ENCODE measurements at regions not wholly inside any gene's neighbourhood (a gene's known extent, or its start where the extent isn't known, plus 50 kb on each side); places are given as distances from the start of the nearest gene placed in this dataset.
"Not testable (repeated sequence)": the region's sequence is repeated elsewhere in the genome, so short reads cannot be mapped to it uniquely, and the experiment has no call there.

DNA sequence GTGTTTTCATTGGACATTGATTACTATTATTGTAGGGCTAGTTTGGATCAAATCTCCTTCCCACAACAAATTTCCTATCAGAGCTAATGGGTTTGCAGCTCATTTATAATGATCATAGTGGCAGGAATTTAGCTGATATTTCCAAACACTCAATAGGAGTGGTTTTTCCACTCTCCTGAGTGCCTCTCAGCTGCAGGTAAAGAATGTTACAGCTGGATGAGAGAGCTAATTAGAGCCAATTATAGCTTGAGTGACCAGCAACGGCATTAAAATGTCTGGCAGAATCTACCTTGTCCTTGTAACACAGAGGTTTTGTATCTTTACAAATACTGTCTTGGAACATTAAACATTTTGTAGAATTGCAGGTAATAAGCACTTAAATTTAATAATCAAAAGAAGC, 602.8 kb upstream of the EPHA5 start:
- DNase-seq (ENCODE audit: low read depth), result no peak

GRCh38 chr4:66270356-66270755, 600.1 kb upstream of the EPHA5 start:
- not testable (repeated sequence) for DNase-seq (ENCODE audit: low read depth)

DNA sequence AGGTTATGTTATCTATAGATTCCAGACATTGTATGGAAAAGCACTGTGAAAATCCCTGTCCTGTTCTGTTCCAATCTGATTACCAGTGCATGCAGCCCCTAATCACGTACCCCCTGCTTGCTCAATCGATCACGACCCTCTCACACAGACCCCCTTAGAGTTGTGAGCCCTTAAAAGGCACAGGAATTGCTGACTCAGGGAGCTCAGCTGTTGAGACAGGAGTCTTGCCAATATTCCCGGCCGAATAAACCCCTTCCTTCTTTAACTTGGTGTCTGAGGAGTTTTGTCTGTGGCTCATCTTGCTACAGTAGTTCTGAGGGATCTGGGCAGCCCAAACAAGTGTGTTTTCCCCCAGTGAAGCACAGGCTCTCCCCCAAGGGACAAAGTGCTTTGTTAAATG, 596.3 kb upstream of the EPHA5 start:
- not testable (repeated sequence) for DNase-seq (ENCODE audit: low read depth)

DNA sequence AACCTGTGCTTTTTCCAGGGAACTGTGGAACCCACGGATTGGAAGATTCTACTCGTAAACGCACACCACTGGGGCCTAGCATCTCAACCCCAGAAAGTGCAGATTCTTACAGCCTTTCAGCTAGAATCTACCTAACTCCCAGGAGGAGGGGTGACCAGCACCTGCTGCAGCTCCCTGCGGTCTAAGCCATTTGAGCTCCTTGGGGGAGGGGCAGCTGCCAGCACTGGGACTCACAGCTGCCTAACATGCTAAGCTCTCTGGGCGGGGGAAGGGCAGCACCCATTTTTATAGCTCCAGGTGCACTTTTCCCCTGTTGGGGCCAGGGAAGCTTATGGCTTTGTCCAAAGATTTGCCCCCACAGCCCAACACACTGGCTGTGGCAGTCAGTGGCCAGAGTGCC, 595.7 kb upstream of the EPHA5 start:
- DNase-seq (ENCODE audit: low read depth), result no peak

GRCh38 chr4:66252291-66252690, 582.0 kb upstream of the EPHA5 start:
- DNase-seq (ENCODE audit: low read depth), result no peak

GRCh38 chr4:66246643-66247042, 576.4 kb upstream of the EPHA5 start:
- DNase-seq (ENCODE audit: low read depth), result no peak

- DNase-seq (ENCODE audit: low read depth), result no peak
These were observed 565.6 kb upstream of the EPHA5 start for GRCh38 chr4:66235876-66236275.

- no peak for DNase-seq (ENCODE audit: low read depth)
These were observed 559.6 kb upstream of the EPHA5 start for GRCh38 chr4:66229885-66230284.

GRCh38 chr4:66225539-66225938, 555.2 kb upstream of the EPHA5 start:
- no peak for DNase-seq (ENCODE audit: low read depth)

DNA sequence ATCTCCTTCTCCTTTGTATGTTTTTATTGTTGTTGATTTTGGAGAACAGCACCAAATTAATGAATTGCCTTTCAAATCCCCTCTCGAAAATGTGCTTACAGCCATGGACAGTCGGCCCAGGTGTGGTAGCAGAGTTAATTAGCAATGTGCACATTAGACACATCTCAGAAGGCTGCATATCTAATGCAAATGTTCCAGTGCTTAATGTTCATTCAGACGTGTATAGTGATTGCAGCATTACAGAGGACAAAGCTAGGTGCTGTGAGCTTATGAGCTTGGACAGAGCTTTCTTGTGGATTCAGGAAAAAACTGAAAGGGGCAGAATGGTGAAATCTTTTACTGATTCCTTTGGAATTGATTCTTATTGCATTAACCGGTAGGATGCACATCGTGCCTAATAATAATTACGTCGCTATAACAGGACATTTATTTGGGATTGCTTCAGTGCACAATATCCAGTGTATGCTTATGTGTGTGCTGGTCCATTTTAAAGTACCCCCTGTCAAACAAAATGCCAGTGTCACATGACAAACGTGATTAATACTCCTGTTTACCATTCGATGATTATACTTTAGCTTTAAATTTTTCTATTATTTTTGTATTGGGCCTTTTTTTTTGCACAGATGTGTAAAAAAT, 552.9 kb upstream of the EPHA5 start:
- DNase-seq (ENCODE audit: low read depth), result no peak

DNA sequence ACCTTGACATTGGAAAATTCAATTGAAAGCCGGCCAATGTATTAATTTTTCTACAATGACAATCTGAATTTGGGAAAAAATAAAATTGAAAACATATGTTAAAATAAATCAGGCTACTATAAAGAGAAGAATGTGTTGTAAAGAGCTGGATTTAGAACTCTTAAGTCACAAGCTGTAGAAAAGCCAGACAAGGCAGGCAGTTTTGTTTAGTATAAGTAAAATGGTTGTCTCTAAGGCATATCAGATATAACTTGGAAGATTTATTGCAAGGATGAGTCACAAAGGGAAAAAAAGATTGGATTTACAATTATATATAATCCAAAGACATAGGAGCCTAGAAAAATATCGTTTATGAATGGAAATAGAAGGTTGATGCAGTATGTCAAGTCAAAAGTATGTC, 549.1 kb upstream of the EPHA5 start:
- DNase-seq (ENCODE audit: low read depth), result no peak

DNA sequence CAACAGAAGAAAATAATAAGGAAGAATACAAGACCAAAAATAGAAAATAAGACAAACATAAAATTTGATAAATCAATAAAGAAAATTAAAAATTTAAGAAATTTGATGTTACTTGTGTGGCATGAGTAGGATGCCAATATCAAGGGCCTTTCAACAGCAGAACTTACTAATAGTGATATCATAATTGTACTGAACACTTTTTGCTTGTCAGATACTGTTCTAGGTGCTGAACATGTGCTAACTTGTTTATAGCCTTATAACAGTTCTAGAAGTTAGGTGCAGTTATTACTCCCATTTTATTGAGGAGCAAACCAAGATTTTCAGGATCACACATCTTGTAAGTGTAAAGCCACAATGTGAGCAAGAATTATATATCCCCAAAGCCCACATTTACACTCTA, 546.0 kb upstream of the EPHA5 start:
- no peak for DNase-seq (ENCODE audit: low read depth)

DNA sequence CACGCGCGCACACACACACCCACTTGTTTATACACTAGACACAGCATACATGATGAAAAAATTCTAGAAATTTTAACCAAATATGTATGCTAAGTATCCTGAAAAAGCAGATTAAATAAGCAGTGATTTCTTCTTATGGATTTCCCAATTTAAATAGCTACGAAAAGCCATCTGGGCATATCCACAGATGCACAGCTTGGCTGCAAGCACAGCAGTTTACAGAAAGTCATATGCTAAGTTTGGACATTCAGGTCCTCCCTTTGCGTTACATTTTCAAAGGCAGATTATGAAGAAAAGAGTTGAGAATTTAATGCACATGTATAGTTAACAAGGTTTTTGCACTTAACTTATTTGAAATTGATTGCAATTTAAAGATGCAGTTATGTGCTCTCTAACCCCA, 542.2 kb upstream of the EPHA5 start:
- DNase-seq (ENCODE audit: low read depth), result no peak

GRCh38 chr4:66204534-66205247, 534.4 kb upstream of the EPHA5 start:
- DNase-seq (ENCODE audit: low read depth), result no peak

GRCh38 chr4:66202870-66203269, 532.6 kb upstream of the EPHA5 start:
- DNase-seq (ENCODE audit: low read depth), result no peak

DNA sequence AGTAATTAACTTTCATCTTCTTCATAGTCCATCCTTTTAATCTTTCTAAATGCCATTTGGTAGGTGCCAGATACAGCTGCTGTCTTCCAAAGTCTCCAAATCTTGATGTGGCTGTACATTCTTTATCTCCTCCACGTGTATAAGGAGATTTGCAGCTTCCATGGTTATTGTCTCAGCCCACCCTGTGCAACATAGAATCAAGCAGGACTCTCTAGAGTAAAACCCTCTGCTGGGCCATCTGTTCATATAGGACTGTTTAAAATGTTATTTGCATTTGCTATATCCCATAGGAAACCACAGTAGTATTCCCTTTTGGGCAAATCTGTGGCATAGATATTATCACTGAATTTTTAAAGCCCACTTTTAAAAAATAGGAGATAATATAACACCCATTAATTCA, 527.2 kb upstream of the EPHA5 start:
- no peak for DNase-seq (ENCODE audit: low read depth)

GRCh38 chr4:66193487-66193886, 523.2 kb upstream of the EPHA5 start:
- DNase-seq (ENCODE audit: low read depth), result no peak

DNA sequence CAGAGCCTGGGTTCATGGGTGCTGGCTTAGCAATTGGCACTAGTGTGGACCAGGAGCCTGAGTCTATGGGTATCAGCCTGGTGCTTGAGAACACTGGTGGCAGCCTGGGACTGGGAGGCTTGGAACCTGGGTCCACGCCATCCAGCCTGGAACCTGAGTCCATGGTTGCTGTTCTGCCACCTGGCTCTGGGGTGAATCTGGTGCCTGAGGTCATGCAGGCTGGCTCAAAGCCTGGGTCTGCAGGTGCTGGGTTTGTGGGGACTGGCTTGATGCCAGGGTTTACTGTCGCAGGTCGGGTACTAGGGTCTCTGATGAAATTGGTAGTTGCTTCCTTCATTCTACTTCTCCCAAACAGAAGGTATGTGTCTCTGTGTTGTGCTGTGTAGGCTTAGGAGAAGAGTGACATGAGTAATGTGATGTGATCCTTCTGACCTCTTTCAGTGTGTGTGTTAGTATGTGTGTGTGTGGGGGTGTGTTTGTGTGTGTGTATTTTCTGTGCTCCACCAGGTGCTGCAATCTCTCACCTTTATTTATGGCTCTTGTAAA, 517.0 kb upstream of the EPHA5 start:
- no peak for DNase-seq (ENCODE audit: low read depth)

GRCh38 chr4:66186095-66186494, 515.8 kb upstream of the EPHA5 start:
- no peak for DNase-seq (ENCODE audit: low read depth)

DNA sequence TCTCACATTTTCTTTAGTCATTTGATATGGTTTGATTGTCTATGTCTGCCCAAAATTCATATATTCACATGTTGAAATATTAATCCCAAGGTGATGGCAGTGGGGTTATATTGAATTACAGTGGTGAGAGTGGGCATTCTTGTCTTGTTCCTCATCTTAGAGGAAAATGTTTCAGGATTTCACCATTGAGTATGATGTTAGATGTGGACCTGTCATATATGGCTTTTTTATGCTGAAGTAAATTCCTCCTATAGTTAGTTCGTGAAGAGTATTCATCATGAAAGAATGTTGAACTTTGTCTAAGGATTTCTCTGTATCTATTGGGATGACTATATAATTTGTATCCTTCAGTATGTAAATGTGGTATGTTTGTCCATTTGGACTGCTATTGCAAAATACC, 512.3 kb upstream of the EPHA5 start:
- DNase-seq (ENCODE audit: low read depth), result no peak

GRCh38 chr4:66178906-66179305, 508.6 kb upstream of the EPHA5 start:
- DNase-seq (ENCODE audit: low read depth), result peak; percentile 24

- DNase-seq (ENCODE audit: low read depth), result peak; percentile 19
These were observed 499.1 kb upstream of the EPHA5 start for GRCh38 chr4:66169341-66169740.

DNA sequence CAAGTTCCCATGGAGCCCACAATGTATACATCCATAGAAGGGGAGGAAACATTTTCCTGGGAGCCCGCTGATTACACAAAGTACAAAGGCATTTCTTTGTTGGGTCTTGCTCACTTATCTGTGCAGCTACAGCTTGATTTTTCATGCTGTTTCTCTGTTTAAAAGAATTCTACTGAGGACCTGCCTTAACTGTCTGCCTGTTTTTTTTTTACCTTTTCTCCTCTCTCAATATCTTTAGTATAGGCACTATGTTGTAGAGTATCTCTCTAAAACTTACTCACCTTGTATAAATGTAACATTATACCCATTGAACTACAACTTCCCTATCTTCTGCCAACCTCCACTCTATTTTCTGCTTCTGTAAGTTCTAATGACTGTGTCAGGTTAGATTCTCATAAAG, 494.6 kb upstream of the EPHA5 start:
- no peak for DNase-seq (ENCODE audit: low read depth)

- peak; percentile 16 for DNase-seq (ENCODE audit: low read depth)
These were observed 490.3 kb upstream of the EPHA5 start for GRCh38 chr4:66160606-66161005.
